WI38 (cell line): ENCODE measurements at regions not wholly inside any gene's neighbourhood (a gene's known extent, or its start where the extent isn't known, plus 50 kb on each side); places are given as distances from the start of the nearest gene placed in this dataset.

ENCODE experiments used
- H3K4me3 ChIP-seq: 2 replicates; pipeline ENCODE4 v1.5.1; 2011; ENCODE audit warnings: low read depth, mild to moderate bottlenecking, control low read depth, low read length
- CTCF ChIP-seq: IDR thresholded peaks from 2 replicates; pipeline ENCODE4 v1.5.1; 2012; ENCODE audit warnings: low read depth, mild to moderate bottlenecking, control low read depth, low read length

GRCh38 chr4:67020438-67020797, 524.9 kb downstream of the CENPC start:
- TF ChIP-seq CTCF: no peak
- H3K4me3 ChIP-seq: no peak overlapping the region

- H3K4me3 ChIP-seq: no peak overlapping the region
- TF ChIP-seq CTCF: no peak
These were observed 525.4 kb downstream of the CENPC start for GRCh38 chr4:67019686-67020437.

GRCh38 chr4:67014592-67014991, 530.7 kb downstream of the CENPC start:
- no peak overlapping the region for H3K4me3 ChIP-seq
- no peak for TF ChIP-seq CTCF

GRCh38 chr4:67006791-67007190, 538.5 kb downstream of the CENPC start:
- no peak overlapping the region for H3K4me3 ChIP-seq
- no peak for TF ChIP-seq CTCF

GRCh38 chr4:66991521-66991920, 553.8 kb downstream of the CENPC start:
- TF ChIP-seq CTCF: no peak
- H3K4me3 ChIP-seq: no peak overlapping the region

GRCh38 chr4:66974665-66975064, 570.6 kb downstream of the CENPC start:
- H3K4me3 ChIP-seq: no peak overlapping the region
- no peak for TF ChIP-seq CTCF

- no peak overlapping the region for H3K4me3 ChIP-seq
- no peak for TF ChIP-seq CTCF
These were observed 573.2 kb downstream of the CENPC start for GRCh38 chr4:66972087-66972486.
